SJSA1 (cell line): ENCODE measurements at regions not wholly inside any gene's neighbourhood (a gene's known extent, or its start where the extent isn't known, plus 50 kb on each side); places are given as distances from the start of the nearest gene placed in this dataset.

Experiments used
- DNase-seq, 2 experiments: peaks; one replicate each; pipeline ENCODE4 v3.0.0-alpha.2; 2015 to 2020; ENCODE audit warnings: low spot score in 2 of 2, low read depth in 1 of 2
- H3K27ac ChIP-seq: fragments of 250-450 bp; sonication (Bioruptor Pico); 2 replicates; pipeline ENCODE4 v1.5.1; 2020; ENCODE audit warnings: mild to moderate bottlenecking, moderate library complexity
- H3K27me3 ChIP-seq: fragments of 250-450 bp; sonication (Bioruptor Pico); replicated peaks from 2 replicates; pipeline ENCODE4 v1.5.1; 2020; ENCODE audit warnings: mild to moderate bottlenecking, moderate library complexity
- H3K36me3 ChIP-seq: fragments of 250-450 bp; sonication (Bioruptor Pico); 2 replicates; pipeline ENCODE4 v1.5.1; 2020; ENCODE audit warnings: mild to moderate bottlenecking
- H3K4me1 ChIP-seq: fragments of 250-450 bp; sonication (Bioruptor Pico); replicated peaks from 2 replicates; pipeline ENCODE4 v1.6.1; 2021; ENCODE audit warnings: mild to moderate bottlenecking
- H3K4me3 ChIP-seq: fragments of 250-450 bp; sonication (Bioruptor Pico); 2 replicates; pipeline ENCODE4 v1.5.1; 2020; ENCODE audit warnings: mild to moderate bottlenecking
- H3K9me3 ChIP-seq: fragments of 250-450 bp; sonication (Bioruptor Pico); replicated peaks from 2 replicates; pipeline ENCODE4 v1.5.1; 2020; ENCODE audit warnings: mild to moderate bottlenecking

DNA sequence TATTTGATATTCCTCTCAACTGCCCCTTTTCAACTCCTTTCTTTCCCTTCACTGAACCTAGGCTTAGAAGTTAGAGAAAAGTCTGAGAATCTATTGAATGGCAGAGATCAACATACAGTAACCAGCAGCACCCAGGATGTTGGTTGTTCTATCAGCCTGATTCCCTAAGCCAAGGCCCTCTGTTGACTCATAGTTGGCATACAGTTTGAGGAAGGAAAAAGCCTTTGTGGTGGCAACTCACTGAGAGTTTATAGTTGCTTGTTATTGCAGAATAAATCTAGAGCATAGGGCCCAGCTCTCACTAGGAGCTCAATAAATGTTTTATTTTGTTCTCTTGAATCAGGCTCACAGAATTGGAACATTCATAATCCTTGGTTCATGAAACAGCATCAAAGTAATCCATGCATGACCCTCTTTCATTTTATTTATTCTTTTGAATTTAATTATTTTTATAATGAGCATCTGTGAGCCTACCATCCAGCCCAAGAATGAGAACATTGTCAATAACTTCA, 119.1 kb upstream of the ADGRF1 start:
- no peak for DNase-seq
- Histone ChIP-seq H3K36me3 (no peaks in the 10 kb centered on the region), H3K4me1 (no peaks in the 10 kb centered on the region), H3K4me3 (no peak overlapping the region), H3K27ac (no peak overlapping the region), H3K27me3 (no peaks in the 10 kb centered on the region), H3K9me3 (no peaks in the 10 kb centered on the region)

DNA sequence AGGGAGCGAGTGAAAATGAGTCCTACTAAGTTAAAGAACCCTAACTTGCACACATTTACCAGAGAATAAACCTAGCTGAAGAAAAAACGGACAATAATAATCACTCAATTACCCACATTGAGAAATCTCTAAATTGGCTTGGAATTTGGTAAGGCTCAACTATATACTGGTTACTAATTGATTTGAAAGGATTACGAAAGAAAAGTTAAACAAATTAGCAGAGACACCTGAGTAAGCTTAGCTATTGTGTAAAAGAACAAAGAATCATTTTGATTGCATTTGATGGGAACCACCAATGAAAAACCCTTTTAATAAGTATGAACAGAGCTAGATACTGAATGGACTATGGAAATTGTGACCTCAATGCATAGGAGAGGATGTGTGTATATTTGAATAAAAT, 118.6 kb upstream of the ADGRF1 start:
- no peak overlapping the region for H3K4me3 ChIP-seq
- no peaks in the 10 kb centered on the region for H3K27me3 ChIP-seq
- no peaks in the 10 kb centered on the region for H3K36me3 ChIP-seq
- no peak overlapping the region for H3K27ac ChIP-seq
- no peaks in the 10 kb centered on the region for H3K4me1 ChIP-seq
- H3K9me3 ChIP-seq = no peaks in the 10 kb centered on the region
- no peak for DNase-seq

DNA sequence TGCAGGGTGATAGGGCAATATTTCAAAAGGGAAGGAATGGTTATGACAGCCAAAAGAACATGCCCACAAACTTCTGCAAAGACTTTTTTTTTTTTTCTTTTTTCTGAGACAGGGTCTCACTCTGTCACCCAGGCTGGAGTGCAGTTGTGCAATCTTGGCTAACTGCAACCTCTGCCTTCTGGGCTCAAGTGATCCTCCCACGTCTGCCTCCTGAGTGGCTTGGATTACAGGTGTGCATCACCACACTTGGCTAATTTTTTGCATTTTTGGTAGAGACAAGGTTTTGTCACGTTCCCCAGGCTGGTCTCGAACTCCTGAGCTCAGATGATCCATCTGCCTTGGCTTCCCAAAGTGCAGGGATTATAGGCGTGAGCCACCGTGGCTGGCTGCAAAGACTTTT, 117.6 kb upstream of the ADGRF1 start:
- H3K27me3 ChIP-seq = no peaks in the 10 kb centered on the region
- no peaks in the 10 kb centered on the region for H3K4me1 ChIP-seq
- no peak overlapping the region for H3K4me3 ChIP-seq
- no peak overlapping the region for H3K27ac ChIP-seq
- H3K36me3 ChIP-seq = no peaks in the 10 kb centered on the region
- DNase-seq = no peak
- no peaks in the 10 kb centered on the region for H3K9me3 ChIP-seq

DNA sequence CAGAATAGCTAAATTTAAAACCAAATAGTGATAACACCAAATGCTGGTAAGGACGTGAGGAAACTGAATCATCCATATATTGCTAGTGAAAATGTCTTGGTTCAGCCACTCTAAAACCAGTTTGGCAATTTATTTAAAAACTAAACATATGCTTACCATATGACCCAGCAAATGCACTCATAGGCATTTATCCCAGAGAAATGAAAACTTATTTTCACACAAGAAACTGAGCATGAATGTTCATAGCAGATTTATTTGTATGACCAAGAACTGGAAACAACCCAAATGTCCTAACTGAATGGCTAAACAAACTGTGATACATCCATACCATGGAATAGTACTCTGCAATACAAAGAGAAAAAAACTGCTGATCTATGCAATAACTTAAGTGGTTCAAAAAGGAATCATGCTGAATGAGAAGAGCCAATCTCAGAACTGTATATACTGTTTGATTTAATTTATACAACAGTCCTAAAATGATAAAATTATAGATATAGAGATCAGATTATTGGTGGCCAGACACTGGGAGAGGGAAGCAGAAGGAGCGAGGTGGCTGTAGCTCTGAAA, 115.6 kb upstream of the ADGRF1 start:
- H3K36me3 ChIP-seq = no peaks in the 10 kb centered on the region
- no peak overlapping the region for H3K27ac ChIP-seq
- H3K27me3 ChIP-seq = no peaks in the 10 kb centered on the region
- H3K4me3 ChIP-seq = no peak overlapping the region
- no peak for DNase-seq
- H3K9me3 ChIP-seq = no peaks in the 10 kb centered on the region
- H3K4me1 ChIP-seq = peaks cover 8% of the 10 kb centered on the region

DNA sequence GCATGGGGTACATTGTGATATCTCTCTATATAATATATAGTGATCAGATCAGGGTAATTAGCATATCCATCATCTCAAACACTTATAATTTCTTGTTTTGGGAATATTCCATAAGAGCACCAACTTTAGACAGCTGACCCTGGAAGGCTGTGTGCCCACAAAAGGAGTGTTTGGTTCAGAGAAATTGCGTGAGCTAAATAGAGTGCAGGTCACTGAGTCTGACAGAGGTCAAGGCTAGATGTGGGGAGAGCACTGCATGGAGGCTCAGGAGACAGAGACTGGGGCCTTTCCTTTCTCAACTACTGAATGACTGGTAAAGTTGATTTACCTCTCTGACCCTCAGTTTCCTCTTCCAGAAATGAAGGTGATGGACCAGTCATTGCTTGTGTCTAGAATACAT, 114.9 kb upstream of the ADGRF1 start:
- Histone ChIP-seq H3K27me3 (no peaks in the 10 kb centered on the region), H3K4me1 (peaks cover 15% of the 10 kb centered on the region), H3K27ac (no peak overlapping the region), H3K36me3 (no peaks in the 10 kb centered on the region), H3K4me3 (no peak overlapping the region), H3K9me3 (no peaks in the 10 kb centered on the region)
- no peak for DNase-seq

DNA sequence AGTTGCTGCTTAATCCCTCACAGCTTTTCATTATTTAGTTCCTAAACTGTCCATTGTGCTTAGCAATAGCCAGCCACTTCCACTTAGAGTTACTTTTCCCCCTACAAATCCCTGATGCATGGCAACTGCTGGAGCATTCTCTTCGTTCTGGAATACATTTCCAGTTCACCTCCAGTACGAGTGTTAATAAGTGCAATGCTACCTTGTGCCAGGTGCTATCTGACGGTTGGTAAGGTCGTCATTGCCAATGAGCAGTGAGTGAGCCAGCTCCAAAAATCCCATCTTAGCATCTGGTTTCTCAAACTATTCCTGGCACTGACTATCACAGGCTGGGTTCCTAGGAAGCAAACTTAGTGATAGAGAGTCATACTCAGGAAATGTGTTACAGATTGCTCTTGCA, 114.1 kb upstream of the ADGRF1 start:
- DNase-seq = no peak
- no peak overlapping the region for H3K4me3 ChIP-seq
- H3K36me3 ChIP-seq = no peaks in the 10 kb centered on the region
- H3K4me1 ChIP-seq = peaks cover 18% of the 10 kb centered on the region
- H3K27ac ChIP-seq = no peak overlapping the region
- no peaks in the 10 kb centered on the region for H3K9me3 ChIP-seq
- no peaks in the 10 kb centered on the region for H3K27me3 ChIP-seq

DNA sequence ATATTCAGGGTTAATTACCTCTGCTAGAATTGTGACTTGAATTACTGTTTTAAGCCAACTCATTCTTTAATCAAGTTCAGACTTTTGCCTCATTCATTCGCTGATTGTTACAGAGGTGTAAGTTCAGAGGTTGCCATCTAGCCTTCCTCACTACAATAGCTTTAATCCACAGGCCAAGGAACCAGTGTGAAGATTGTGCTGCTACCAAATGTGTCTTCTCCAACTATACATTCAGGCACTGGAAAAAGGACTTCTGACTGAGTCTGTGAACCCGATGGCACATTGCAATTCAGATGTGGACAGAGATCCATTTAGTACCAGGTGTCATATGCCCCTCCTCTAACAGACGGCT, 111.2 kb upstream of the ADGRF1 start:
- no peak overlapping the region for H3K27ac ChIP-seq
- H3K4me1 ChIP-seq = peaks cover 18% of the 10 kb centered on the region
- no peaks in the 10 kb centered on the region for H3K27me3 ChIP-seq
- DNase-seq = no peak
- H3K4me3 ChIP-seq = no peak overlapping the region
- H3K9me3 ChIP-seq = no peaks in the 10 kb centered on the region
- H3K36me3 ChIP-seq = no peaks in the 10 kb centered on the region

DNA sequence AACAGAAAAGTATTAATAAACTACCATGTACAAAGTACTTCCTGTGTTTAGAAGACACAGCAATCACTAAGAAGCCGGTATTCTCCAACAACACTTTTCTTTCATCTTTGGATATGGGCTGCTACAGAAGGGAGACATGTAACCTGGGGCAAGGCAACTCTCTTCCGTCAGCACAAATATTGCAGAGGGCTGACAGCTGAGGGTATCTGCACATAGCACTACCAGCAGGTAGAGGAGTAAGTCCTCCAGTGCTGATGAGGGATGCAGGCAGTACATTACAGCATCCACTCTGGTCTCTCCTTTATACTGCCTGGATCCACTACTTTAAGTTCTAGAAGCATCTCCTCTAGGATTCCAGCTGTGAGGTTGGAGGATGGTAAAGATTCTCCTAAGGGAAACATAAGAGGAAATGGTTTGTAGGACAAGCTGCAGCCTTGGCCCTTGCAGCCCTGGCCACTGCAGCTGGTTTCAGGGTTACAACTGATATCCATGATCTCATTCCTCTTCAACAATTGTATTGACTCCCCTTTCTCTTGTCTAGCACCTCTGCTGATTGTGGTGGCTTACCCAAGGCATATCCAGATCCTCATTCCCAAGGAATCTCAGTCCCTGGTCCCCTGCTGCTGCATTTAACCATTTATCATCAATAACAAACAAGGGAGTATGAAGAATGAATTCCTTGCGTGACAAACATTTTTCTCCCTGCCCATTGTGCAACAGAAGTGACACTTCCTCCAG, 110.7 kb upstream of the ADGRF1 start:
- peaks cover 18% of the 10 kb centered on the region for H3K4me1 ChIP-seq
- H3K4me3 ChIP-seq = no peak overlapping the region
- no peaks in the 10 kb centered on the region for H3K9me3 ChIP-seq
- no peak for DNase-seq
- H3K27me3 ChIP-seq = no peaks in the 10 kb centered on the region
- H3K36me3 ChIP-seq = no peaks in the 10 kb centered on the region
- no peak overlapping the region for H3K27ac ChIP-seq

DNA sequence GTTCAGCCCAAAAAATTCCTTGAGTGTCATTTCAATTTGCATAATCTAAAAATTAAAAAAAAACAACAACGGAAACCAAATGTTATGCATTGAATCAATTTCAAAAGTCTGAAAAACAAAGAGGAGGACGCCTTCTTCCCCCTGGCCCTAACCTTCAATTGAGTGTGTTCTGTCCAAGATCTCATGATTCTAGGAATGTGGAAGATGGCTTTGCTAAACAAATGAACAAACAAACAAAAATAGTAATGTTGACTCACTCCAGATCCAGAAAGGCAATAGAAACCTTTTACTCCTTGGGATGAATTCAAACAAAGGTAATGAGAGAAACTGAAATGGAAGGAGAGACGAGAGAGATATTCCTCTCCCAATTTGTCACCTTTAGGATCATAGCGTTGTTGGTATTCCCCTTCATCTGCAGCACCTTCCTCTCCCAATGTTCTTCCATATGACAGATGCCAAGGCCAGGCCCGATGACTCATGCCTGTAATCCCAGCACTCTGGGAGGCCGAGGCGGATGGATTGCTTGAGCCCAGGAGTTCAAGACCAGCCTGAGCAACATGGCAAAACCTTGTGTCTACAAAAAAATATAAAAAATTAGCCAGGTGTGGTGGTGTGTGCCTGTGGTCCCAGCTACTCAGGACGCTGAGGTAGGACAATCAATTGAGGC, 109.2 kb upstream of the ADGRF1 start:
- H3K27ac ChIP-seq = peak overlapping the region; percentile 26; the same call in 1 of the 2 replicates
- H3K9me3 ChIP-seq = no peaks in the 10 kb centered on the region
- no peaks in the 10 kb centered on the region for H3K27me3 ChIP-seq
- H3K4me1 ChIP-seq = peaks cover 18% of the 10 kb centered on the region
- no peaks in the 10 kb centered on the region for H3K36me3 ChIP-seq
- H3K4me3 ChIP-seq = no peak overlapping the region
- no peak for DNase-seq

DNA sequence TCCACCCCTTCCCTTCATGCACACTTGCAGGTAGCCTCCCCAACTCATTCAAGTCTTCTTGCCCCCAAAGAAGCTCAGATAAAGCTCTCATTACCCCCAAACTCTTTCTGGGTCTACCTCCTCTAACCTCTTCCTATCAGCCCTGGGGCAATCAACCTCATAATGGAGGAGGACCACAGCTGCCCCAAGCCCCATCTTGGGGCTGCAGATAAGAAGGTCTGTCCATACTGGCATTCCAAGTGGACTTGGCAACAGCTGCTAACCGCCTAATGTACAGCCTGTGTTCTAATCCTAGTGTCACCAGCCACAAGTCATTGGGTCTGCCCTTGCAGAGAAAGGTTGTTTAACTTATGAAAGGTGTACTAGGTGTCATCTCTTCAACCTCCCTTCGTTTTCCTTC, 107.4 kb upstream of the ADGRF1 start:
- H3K4me3 ChIP-seq = no peak overlapping the region
- no peaks in the 10 kb centered on the region for H3K27me3 ChIP-seq
- DNase-seq = no peak
- H3K4me1 ChIP-seq = peaks cover 18% of the 10 kb centered on the region
- no peaks in the 10 kb centered on the region for H3K9me3 ChIP-seq
- no peak overlapping the region for H3K27ac ChIP-seq
- no peaks in the 10 kb centered on the region for H3K36me3 ChIP-seq

DNA sequence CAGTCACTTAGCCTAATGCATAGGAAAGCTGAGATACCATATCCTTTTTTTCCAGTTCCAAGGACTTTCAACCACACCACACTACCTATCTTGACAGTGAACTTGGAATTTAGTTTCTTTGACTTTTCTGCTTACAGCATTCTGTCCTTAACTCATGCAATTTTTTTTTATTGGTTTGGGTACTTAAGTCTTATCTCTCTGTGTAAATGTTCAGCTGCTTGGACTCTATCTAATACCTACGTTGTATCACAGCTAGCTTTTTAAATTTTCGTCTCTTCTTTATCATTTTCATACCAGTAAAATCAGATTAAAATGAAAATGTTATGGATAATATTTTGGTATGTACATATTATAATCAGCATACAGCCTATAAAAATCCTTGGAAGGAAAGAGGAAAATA, 106.9 kb upstream of the ADGRF1 start:
- H3K27me3 ChIP-seq = no peaks in the 10 kb centered on the region
- DNase-seq = no peak

DNA sequence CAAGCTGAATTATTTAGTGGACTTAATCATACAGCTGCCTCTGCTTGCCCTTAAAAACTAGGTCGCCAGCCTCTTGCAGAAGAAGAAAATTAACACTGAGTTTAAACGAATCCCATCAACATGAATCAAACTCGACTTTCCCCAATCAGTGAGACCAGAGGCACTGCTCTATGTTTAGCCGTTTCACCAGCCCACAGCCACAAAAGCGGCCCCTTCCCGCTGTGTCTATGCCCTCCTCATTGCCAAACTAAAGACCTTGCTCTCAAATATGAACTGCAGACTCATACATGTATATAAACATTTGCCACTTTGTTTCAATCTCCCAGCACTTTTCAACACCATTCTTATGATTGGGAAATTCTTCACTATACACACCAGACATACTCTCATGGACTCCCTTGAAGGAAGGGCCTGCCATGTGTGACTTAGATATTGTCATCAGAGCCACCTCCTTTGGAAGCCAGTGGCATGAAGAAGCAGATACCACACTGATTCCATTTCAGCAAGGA, 105.8 kb upstream of the ADGRF1 start:
- Histone ChIP-seq H3K27ac (no peak overlapping the region), H3K4me3 (no peak overlapping the region), H3K4me1 (peaks cover 12% of the 10 kb centered on the region), H3K9me3 (no peaks in the 10 kb centered on the region), H3K27me3 (no peaks in the 10 kb centered on the region), H3K36me3 (no peaks in the 10 kb centered on the region)
- no peak for DNase-seq

More for the DNA sequence above, 106.9 kb upstream of the ADGRF1 start:
- Histone ChIP-seq H3K4me3 (no peak overlapping the region), H3K27ac (no peak overlapping the region), H3K36me3 (no peaks in the 10 kb centered on the region), H3K9me3 (no peaks in the 10 kb centered on the region), H3K4me1 (peaks cover 18% of the 10 kb centered on the region)

DNA sequence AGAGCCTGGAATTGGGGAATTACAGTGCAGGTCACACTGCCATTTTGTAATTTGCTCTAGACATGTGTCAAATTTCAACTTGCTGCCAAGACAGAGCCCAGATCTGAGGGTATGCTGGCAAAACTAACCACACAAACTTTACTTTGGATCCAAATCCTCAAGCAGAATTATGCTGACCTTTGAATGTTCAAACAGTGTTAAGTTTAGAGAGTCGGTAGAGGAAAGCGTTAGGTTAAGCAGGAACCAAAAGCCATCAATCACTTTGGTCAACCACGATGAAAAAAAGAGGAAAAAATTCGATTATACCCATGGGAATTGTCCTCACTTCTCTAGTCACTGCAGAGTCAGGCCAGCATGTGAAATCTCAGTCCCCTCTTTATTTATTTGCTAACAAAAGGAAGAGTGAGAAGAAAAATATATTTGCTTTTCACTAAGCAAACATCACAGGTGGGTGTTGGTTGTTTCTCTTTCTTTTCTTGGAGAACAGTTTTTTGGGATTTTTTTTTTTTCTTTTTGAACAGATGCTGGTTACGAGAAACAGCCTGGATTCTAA, 105.1 kb upstream of the ADGRF1 start:
- no peak for DNase-seq

More for the DNA sequence above, 105.1 kb upstream of the ADGRF1 start:
- no peaks in the 10 kb centered on the region for H3K36me3 ChIP-seq
- no peaks in the 10 kb centered on the region for H3K27me3 ChIP-seq
- H3K4me1 ChIP-seq = peaks cover 6% of the 10 kb centered on the region; the same call in 1 of the 2 replicates
- no peak overlapping the region for H3K27ac ChIP-seq
- H3K9me3 ChIP-seq = no peaks in the 10 kb centered on the region
- H3K4me3 ChIP-seq = no peak overlapping the region
